ENCODE measurements at regions not wholly inside any gene's neighbourhood (a gene's known extent, or its start where the extent isn't known, plus 50 kb on each side); places are given as distances from the start of the nearest gene placed in this dataset.

DNA sequence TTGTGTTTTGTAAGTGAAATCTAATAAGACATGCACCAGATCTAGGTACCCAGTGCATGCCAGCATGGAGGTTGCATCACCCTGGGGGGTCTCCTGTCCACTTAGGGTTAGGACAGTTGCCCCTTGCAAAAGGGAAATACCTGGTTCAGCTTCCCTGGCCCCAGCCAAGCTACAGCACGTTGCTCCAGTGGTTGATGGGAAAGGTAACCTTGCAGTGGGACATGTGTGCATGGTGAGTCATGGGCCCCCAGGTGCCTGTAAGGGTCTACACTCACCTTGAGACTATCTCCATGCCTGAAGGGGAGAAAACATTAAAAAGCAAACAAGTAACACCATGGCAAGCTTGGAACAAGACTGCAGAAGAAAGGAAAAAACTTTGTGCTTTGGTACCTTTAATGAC is 143.9 kb downstream of the LSM5 start:
- DNase-seq: no peak

DNA sequence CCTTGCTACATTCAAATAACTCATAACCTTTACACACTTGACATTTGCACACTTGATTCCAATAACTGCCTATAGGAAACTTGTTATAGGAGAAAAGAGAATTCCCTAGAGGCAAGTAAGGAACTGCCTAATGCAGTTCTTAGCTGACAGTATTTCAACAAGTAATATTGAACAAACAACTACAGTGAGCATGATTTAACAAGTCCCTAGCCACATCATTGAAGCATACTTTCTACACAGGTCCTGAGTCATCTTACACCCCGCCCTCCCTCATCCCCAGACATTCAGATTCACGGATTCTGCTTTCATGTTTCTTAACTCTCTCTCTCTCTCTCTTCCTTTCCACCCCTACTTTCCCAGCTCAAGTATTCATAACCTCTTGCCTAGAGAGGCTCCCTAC is 153.5 kb downstream of the LSM5 start:
- no peak for DNase-seq

DNA sequence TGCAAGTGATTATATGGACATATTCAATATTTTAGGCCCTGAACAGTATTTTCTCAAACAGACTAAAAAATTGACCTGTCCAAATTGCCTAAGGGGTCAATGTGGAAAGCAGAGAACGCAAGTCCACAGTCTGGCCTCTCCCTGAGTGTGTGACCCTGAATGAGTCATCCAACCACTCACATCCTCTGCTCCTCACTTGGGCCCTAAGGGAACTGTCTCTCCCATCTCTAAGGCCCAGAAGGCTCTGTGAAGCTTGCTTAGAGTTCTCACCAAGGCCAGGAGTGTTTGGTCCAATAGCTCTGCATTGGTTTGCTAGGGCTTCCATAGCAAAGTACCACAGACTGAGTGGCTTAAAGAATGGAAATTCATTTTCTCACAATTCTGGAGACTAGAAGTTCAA is 155.1 kb downstream of the LSM5 start:
- DNase-seq: no peak

DNA sequence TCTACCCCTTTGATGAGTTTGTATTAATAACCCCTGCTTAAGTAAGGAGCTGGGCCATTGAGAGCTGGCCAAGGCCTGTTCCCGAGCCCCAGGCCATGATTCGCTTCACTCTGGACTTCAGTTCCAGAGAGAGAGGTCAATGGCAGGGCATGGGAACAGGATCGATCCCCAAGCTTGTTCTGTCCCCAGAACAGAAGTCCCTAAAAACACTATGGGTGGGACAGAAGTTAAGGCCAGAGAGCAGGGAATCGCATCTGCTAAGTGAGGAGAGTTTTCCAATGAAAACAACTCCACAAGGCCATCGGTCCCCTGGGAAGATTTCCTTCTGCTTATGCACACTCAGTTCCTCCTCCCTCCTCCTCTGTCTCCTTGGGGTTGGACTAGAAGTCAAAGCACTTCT is 159.6 kb downstream of the LSM5 start:
- DNase-seq: no peak

DNA sequence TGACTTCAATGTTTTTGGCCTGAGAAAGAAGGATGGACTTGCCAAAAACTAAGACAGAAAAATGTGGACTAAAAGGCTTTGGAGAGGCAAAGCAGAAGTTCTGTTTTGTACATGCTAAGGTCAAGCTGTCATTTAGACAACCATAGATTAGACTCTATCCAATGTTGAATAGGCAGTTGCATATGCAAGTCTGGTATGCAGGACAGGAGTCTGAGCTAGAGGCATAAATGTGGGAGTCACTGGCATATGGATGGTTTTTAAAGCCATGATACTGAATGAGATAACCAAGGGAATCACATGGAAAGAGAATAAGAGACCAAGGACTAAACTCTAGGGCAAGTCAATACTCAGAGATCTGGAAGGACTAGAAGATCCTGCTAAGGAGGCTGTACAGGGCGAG is 164.1 kb downstream of the LSM5 start:
- no peak for DNase-seq

DNA sequence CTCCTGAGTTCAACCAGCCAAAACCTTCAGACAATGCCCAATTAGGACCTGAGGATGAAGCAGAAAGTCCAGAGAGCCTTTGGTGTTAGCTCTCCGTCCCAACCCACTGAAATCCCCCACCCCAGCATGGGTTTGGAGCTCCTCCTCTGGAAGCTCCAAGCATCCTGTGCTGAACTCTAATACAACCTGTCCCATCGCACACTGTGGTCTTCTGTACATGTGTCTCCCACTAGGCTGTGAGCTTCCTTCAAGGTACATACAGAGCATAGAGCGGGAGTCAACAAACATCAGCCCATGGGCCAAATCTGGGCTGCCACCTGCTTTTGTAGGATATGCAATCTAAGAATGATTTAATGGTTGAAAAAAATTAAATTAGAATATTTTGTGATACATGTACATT is 166.5 kb downstream of the LSM5 start:
- DNase-seq: no peak

DNA sequence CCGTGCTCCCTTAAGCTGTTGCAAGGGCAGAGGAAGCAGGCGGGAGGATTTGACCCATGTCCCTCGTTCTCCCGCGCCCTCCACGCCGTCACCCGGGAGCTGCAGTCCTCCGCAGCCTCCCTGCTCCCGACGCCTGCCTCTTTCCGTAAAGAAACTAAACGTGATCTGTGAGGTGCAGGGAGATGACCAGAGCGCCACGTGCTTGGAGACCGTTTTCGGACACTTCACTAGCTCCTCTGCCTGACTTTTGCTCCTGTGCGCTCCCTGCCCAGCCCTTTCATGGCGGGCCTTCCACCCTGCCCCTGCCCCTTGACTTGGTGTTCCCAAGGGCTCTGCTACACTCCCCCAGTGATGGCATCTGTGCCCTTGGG is 171.2 kb downstream of the LSM5 start:
- DNase-seq: no peak

DNA sequence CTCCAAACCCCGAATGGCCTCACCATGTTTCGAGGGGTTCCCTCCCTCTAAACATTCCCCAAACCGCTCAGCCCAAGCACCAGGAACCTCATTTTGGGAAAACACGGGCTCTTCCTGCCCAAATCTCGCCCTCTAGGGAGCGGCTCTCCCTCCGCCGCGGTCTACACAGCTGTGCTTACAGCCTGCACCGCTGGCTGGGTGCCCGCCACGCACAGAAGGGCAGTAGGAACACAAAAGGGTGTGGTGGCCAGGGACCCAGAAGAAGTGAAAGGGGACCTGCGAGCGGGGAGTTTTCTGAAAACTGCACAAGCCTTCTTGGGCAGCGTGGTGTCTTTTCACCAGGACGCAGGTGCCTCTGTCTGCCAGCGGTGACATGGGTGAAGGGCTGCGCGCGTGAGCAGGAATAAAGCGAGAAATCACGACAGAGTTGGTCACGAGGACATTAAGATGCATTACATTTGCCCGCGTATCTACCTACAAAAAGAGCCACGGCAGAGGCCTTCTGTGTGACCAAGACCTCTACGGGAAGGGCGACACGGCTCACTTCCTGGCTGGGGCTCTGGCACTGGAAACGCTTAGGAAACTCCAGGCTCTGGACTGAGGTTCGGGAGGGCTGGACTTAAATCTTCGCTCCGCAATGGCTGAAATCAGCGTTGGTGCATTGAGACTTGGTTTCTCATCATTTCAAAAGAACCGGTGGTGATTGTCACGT is 171.7 kb downstream of the LSM5 start:
- DNase-seq: no peak

DNA sequence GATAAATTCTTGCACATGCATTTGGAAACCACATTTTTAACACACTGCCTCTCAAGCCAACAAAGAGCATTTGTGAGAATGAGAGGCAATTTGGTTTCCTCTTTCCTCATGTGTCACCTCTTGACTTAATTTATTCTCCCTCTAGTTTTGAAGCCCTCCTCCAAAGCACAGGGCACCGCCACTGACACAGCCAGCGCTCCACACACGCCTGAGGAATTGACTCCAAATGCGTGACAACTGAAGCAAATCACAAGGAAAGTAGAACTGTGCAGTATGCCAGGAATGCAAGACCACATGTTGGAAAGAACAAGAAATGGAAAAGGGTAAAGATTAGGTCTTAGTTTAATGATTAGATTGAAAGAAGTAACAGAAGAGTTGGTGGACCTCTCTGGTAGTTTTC is 173.3 kb downstream of the LSM5 start:
- no peak for DNase-seq

DNA sequence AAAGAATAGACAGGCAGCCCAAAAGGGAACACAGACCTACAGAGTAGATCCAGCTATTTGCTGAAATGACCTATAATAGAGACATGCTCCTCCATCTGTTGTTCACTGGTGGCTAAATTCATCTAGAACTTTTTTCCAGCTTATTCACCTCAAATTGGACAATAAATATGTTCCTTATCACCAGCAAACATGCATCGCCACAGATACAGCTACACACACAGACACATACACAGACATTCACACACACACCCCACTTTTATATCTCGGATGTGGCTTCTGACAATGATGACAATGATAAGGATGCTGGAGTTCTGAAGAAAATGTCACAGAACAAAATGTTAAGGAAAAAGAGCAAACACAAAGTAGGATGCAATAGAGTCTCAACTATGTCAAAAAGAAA is 175.4 kb downstream of the LSM5 start:
- no peak for DNase-seq

DNA sequence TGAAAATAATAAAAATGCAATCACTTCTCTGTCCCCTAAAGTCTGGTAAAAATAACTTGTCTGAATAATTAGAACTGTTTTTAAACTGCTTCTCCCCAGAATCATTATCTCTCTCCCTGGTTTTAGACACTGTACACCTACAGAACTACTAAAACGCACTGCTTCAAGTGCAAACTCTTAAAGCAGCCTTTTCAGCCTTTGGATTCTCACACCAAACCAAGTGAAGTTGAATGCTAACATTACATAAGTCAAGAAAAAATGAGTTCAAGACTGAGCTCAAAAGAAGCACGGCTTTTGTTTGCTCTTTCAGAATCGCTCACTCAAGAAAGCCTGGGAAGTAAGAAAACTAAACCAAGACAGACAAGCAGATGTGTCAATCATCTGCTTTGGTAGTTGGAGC is 188.8 kb downstream of the LSM5 start:
- DNase-seq: no peak

DNA sequence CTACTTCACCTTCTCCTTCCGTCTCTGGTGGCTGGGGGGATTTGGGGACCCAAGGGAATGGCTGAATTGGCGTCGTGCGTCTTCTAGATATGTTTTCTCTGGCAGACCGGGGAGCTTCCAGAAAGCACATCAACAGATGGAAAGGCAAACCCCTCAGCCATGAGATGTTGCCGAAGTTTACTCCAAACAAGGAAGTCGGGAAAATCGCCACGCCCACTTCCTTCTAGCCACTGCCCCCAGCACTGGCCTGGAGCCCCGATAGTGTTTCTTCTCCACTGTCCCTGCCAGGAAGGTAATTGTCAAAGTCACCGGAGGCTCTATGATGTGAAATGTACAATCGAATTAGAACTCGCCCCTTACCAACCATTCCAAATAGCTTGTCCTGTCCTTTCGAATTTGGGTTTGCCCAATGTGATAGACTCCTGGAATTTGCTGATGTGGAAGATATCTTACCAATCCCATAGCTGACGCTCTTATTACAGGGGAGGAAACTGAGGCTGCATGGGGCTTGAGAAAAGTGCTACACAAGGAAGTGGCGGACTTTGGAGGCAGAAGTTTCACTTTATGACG is 191.0 kb downstream of the LSM5 start:
- DNase-seq: no peak

DNA sequence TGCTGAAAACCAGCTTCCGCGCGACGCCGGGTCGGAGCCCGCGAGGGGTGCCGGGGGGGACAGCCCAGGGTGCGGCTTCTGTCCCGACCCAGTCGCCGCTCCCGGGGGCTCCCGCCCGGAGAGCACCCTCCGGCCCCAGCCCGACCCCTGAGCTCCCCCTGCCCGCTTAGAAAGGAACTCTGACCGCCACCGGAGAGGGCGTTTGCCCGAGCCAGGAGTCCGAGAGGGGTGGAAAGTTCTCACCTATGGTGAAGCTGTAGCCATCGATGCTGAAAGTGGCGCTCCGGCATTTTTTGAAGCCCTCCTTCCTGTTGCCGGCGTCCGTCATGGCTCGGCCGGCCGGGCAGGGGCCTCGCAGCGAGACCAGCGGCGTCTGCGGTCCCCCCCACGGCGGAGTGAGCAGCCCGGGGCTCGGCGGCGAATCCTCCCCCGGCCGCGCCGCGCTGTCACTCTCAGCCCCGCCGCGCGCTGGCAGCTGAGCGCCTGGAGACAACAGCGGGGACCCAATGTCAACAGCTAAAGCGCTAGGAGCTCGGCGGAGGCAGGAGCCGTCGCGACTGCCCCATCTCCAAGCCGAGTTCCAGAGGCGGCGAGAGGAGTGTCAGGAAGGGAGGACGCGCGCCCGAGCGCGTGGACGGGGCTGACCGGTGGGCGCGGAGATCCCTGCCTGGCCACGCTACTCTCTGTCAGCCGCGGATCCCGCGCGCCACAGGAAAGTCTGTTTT is 191.6 kb downstream of the LSM5 start:
- DNase-seq: no peak

DNA sequence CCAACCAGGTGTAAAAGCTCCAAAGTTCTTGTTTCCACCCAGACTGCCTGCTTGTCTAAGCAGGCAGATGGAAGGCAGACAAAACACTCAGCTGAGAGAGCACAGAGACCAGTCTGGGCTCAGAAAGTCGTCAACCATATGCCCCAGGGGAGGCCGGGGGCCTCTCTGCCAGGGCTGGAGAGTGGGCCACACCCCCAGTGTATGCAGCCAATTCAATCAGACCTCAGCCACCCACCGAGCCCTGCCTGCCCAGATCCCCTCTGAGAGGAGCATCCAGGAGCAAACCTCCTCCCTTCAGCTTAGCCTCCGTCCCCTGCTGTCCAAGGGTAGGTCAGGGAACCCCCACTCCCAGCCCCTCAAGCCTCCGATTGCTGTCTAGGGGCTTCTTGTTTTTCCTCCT is 196.3 kb downstream of the LSM5 start:
- DNase-seq: no peak

DNA sequence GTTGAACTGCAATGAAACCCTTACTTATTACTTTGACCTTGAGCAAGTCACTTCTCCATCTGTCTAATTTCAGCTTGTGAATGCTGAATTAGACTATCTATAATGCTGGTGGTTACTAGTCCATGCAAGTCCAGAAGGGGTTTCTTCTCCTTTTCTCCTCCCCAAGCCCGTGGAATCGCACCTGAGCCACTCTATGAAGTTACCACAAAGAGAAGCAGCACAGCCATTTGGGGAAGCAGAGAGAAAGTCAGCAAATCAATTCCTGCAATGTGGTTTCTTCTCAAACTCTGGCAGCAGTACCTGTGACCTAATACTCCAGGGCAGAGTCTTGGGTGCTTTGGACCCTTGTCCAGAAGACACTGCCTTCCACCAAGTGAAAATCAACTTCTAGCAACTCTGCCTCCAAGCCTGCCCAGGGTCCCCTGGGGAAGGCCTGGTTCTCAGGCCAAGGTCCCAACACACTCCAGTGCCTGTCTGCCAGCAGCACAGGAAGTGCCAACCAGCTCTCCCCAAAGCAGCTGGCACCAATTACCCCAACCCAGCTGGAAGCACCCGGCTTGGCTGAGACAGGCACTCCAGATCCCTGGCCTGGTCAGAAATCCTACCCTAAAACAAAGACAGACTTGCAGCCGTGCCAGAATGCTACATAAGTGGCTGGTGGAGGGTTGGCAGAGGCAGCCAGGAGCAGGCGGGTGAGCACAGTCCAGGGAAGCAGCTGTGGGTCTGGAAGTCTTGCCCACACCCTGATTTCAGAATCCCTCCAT is 200.3 kb downstream of the LSM5 start:
- DNase-seq: no peak

DNA sequence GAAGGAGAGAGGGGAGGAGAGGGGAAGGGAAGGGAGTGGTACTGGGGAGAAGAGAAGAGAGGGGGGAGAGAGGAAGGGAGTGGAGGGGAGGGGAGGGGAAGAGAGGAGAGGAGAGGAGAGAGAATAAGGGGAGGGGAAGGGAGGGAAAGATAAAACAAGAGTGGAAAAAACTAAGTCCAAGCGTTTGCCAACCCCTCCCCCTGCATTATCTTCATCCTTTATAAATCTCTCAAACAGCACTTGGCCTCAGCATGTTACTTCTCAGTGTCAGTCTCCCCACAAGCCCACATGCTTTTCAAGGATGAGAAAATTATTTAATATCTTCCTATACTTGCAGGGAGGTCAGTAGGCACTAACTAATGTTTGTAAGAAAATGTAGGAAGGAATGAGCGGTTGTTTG is 204.5 kb downstream of the LSM5 start:
- no peak for DNase-seq

DNA sequence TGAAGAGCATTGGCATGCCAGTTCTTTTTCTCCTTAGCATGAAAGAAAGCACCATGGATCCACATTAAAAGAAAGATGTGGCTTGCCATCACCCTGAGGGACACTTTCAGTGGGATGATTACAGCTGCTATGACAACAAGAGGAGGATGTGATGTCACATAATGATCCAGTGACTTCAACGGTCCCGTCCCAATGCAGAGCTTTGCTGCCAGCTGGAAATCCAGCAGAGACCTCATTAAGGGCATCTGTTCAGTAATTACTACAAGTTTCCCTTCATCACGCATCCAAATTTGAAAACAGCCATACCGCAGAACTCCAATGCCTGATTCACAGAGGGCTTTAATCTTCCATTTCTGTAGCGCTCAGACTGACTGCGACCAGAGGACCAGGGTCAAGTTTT is 206.6 kb downstream of the LSM5 start:
- no peak for DNase-seq

DNA sequence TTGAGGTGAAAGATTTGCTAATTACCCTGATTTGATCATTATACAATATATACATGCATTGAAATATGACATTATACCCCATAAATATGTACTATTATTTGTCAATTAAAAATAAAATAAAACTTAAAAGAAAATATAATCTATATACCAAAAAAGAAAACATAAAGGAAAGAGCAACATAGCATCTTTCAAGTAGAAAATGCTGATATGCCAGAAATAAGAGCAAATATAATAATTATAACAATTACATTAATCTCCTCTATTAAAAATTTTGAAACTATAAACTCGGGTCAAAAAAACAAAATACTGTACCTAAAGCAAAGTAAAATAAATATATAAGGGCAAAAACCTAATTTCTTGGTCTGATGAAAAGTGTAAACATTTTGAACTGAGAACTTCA is 209.3 kb upstream of the PDE1C start:
- no peak for DNase-seq

DNA sequence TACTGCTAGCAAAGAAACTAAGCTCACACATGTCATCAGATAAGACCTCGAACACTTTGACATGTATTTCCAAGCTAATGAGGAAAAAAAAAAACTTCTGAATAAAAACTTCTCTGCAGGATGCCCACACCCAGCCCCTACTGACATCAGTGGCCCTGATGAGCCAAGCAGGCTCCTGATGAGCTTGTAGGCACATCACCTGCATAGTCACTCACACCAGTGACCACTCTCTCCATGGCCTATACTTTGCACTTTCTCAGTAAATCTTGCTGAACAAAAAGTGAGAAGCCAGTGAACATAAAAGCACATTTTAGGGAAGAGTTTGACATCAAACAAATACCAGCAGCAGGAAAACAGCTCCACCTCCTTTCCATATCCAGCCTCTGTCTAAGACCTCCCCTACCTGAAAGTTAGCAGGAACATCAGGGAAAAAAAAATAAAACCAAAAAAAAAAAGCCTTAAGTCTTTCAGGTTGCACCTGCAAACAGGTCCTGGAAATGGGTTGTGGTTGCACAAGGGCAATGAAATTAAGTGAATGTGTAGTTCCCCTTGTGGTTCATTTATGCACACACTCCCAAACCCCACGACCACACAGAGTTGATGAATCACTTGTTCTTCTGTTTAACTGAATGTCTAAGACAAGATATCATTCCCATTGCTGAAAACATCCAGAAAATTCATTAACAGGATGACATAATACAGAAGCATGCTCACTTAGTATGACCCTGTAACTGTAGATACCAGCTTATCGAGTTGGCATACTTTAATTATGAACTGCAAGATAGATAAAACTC is 205.2 kb upstream of the PDE1C start:
- DNase-seq: no peak

DNA sequence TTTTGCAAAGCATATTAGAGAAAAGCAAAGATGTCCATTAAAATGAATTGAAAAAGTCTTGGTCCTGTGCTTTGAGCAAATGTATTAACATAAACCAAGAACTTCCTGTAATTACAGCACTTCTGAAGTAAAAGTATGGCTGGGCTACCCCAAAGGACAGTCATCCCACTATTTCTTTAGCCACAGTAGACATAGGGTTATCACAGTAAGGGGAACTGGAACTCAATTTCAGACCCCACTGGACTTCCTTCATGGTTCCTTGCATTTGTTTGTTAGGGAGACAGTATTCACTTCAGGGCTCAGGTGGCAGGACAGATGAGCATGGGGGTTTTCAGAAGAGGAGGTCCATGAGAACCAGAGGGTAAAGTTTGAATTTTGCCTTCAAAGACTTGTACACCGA is 203.1 kb upstream of the PDE1C start:
- DNase-seq: no peak

DNA sequence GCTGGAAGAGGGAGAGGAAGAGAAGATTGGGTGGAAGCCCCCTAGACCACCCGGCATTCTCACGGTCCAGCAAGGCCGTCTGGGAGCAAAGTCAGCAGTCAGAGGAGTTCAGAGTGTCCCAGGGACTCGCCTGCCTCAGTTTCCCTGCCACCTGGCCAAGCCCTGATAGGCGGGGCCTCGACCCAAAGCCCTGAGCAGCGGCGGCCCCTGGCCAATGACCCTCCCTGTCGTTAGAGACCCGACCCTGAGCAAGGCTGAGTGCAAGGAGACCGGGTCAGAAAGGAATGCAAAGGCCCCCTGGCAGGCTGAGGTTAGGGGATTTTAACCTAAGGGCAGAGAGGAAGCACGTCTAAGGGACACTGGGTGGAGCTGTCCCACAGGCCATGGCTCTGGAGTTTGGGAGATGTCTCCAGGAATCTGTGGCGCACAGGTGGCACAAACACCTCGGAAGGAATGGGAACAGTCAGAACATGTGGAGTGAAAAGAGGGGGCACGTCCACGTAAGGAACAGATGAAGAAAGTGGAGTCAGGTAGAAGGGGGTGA is 196.8 kb upstream of the PDE1C start:
- DNase-seq: no peak

DNA sequence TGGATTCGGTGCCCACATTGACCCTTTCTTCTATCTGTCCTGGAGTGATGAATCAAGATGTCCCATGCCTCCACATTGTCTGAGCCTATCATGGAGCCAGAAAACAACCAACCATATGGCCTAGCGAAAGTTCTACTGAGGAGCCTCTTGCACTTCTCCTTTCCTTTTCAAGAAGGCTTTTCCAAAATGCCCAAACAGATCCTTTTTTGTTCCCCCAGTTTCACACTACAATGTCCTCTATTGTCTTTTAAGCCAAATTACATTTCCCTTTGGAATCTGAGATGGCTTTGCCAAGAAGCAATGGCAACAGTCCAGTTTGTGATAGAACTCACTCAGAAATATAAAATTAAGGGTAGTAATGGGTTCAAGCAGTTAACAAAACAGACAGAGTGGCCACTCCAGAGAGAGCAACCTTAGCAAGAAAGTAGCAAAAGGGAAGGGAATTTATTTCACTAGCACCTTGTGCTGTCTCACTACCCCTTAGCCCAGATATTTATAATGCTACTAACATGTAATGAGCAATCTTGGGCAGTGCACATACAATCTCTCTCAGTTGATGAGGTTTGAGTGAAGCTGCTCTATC is 194.6 kb upstream of the PDE1C start:
- DNase-seq: no peak

Data from activated naive CD4-positive, alpha-beta T cell treated with Interleukin-2 at 50 U/mL for 16 hours (primary cell).